IMR-90 (cell line): ENCODE measurements at regions not wholly inside any gene's neighbourhood (a gene's known extent, or its start where the extent isn't known, plus 50 kb on each side); places are given as distances from the start of the nearest gene placed in this dataset.
A peak's percentile ranks its signal among the peaks of the same experiment; 100 is the strongest.

Experiments
- ATAC-seq: fragments of 200-7000 bp; cut with Tn5 transposase; 2 replicates; pipeline ENCODE4 v1.9.1; 2020; ENCODE audit warnings: low read depth, mild to moderate bottlenecking, moderate library complexity
- BruUV-seq: library from RNA; stranded (reverse); fragments of 400-500 nt; replicated peaks from 2 replicates; lab custom pipeline; 2021; lab: Mats Ljungman, UMichigan
- CTCF ChIA-PET: fragments of 300-600 bp; formaldehyde crosslinking; extraction: SDS; loops from one replicate; lab custom pipeline; 2021; ENCODE audit warnings: antibody characterized with exemption; lab: Yijun Ruan, JAX
- POLR2A ChIA-PET: fragments of 300-600 bp; sonication (Branson Sonifier 250); formaldehyde crosslinking; loops from one replicate; lab custom pipeline; 2022; ENCODE audit warnings: antibody characterized with exemption; ENCODE audit not compliant: unreplicated experiment; lab: Charles Lee
- DNase-seq: peaks from one replicate; pipeline ENCODE4 v3.0.0; 2013
- H2AFZ ChIP-seq: replicated peaks from 2 replicates; pipeline ENCODE3; 2013; ENCODE audit warnings: low read length, mild to moderate bottlenecking; ENCODE audit not compliant: poor library complexity
- H2AK5ac ChIP-seq: 2 replicates; pipeline ENCODE4 v1.6.1; 2013; ENCODE audit warnings: low read depth, low read length, inconsistent platforms
- H2AK9ac ChIP-seq: replicated peaks from 2 replicates; pipeline ENCODE3; 2013; ENCODE audit warnings: mild to moderate bottlenecking, low read depth, low read length, moderate library complexity; ENCODE audit not compliant: poor library complexity
- H2BK120ac ChIP-seq: 2 replicates; pipeline ENCODE4 v1.6.1; 2013; ENCODE audit warnings: low read depth, low read length, inconsistent platforms
- H2BK15ac ChIP-seq: 3 replicates; pipeline ENCODE4 v1.6.1; 2013; ENCODE audit warnings: low read depth, low read length, inconsistent platforms
- H2BK20ac ChIP-seq: 2 replicates; pipeline ENCODE4 v1.6.1; 2013; ENCODE audit warnings: low read depth, mild to moderate bottlenecking, inconsistent platforms, low read length, moderate library complexity
- H2BK5ac ChIP-seq: 2 replicates; pipeline ENCODE4 v1.6.1; 2013; ENCODE audit warnings: mild to moderate bottlenecking, low read depth, low read length, inconsistent platforms; ENCODE audit not compliant: poor library complexity, severe bottlenecking
- H3K14ac ChIP-seq: replicated peaks from 2 replicates; pipeline ENCODE4 v1.6.1; 2013; ENCODE audit warnings: low read depth, low read length, inconsistent platforms
- H3K18ac ChIP-seq: 2 replicates; pipeline ENCODE4 v1.6.1; 2013; ENCODE audit warnings: low read depth, low read length, control low read depth
- H3K23ac ChIP-seq: 2 replicates; pipeline ENCODE4 v1.6.1; 2013; ENCODE audit warnings: low read depth, low read length, inconsistent platforms
- H3K27ac ChIP-seq: 2 replicates; pipeline ENCODE4 v1.5.1; 2013; ENCODE audit warnings: mild to moderate bottlenecking, control low read depth, low read length; ENCODE audit not compliant: insufficient read depth
- H3K27me3 ChIP-seq: 2 replicates; pipeline ENCODE4 v1.6.1; 2013; ENCODE audit warnings: low read length; ENCODE audit not compliant: control insufficient read depth, insufficient read depth
- H3K36me3 ChIP-seq: 2 replicates; pipeline ENCODE4 v1.6.1; 2013; ENCODE audit warnings: low read length, mixed read lengths; ENCODE audit not compliant: control insufficient read depth, insufficient read depth
- H3K4ac ChIP-seq: 2 replicates; pipeline ENCODE4 v1.6.1; 2013; ENCODE audit warnings: low read depth, low read length, inconsistent platforms
- H3K4me1 ChIP-seq: 2 replicates; pipeline ENCODE4 v1.6.1; 2013; ENCODE audit warnings: low read length, mixed read lengths; ENCODE audit not compliant: control insufficient read depth, insufficient read depth
- H3K4me2 ChIP-seq: 2 replicates; pipeline ENCODE4 v1.6.1; 2013; ENCODE audit warnings: low read depth, mild to moderate bottlenecking, control low read depth, low read length, moderate library complexity
- H3K4me3 ChIP-seq: 2 replicates; pipeline ENCODE4 v1.5.1; 2013; ENCODE audit warnings: low read depth, mild to moderate bottlenecking, control low read depth, low read length, moderate library complexity; ENCODE audit not compliant: insufficient read depth
- H3K56ac ChIP-seq: 2 replicates; pipeline ENCODE4 v1.6.1; 2013; ENCODE audit warnings: low read length, inconsistent platforms; ENCODE audit not compliant: insufficient read depth; ENCODE audit errors: extremely low read depth
- H3K79me1 ChIP-seq, 2 experiments: 2 replicates each; pipeline ENCODE4 v1.6.1; 2013; ENCODE audit warnings: low read length in 2 of 2, inconsistent platforms in 1 of 2, low read depth in 1 of 2
- H3K9ac ChIP-seq: 2 replicates; pipeline ENCODE4 v1.6.1; 2013; ENCODE audit warnings: low read depth, low read length, control low read depth
- H3K9me1 ChIP-seq: 2 replicates; pipeline ENCODE4 v1.6.1; 2013; ENCODE audit warnings: low read length, inconsistent platforms; ENCODE audit not compliant: insufficient read depth
- H3K9me3 ChIP-seq: 2 replicates; pipeline ENCODE4 v1.6.1; 2013; ENCODE audit warnings: low read length; ENCODE audit not compliant: control insufficient read depth, insufficient read depth
- H4K20me1 ChIP-seq: 2 replicates; pipeline ENCODE4 v1.6.1; 2013; ENCODE audit warnings: low read length, inconsistent platforms; ENCODE audit not compliant: insufficient read depth
- H4K5ac ChIP-seq: 2 replicates; pipeline ENCODE4 v1.6.1; 2013; ENCODE audit warnings: mild to moderate bottlenecking, low read depth, low read length, control low read depth
- H4K8ac ChIP-seq, 2 experiments: 2 replicates each; pipeline ENCODE4 v1.6.1; 2013; ENCODE audit warnings: low read depth in 2 of 2, low read length in 2 of 2, control low read depth in 1 of 2, inconsistent platforms in 1 of 2
- H4K91ac ChIP-seq: 2 replicates; pipeline ENCODE4 v1.6.1; 2013; ENCODE audit warnings: low read depth, low read length, inconsistent platforms; ENCODE audit not compliant: insufficient read depth
- CHD1 ChIP-seq: IDR thresholded peaks from 2 replicates; pipeline ENCODE4 v1.6.1; 2012; ENCODE audit warnings: low read depth, low read length, improper control_type of control experiment
- MAFK ChIP-seq: IDR thresholded peaks from 2 replicates; pipeline ENCODE4 v1.6.1; 2012; ENCODE audit warnings: low read depth, low read length, improper control_type of control experiment
- MAZ ChIP-seq: IDR thresholded peaks from 2 replicates; pipeline ENCODE4 v1.6.1; 2012; ENCODE audit warnings: low read depth, mild to moderate bottlenecking, low read length, improper control_type of control experiment, moderate library complexity, borderline replicate concordance
- MXI1 ChIP-seq: IDR thresholded peaks from 2 replicates; pipeline ENCODE4 v1.6.1; 2012; ENCODE audit warnings: low read depth, mild to moderate bottlenecking, low read length, moderate library complexity, borderline replicate concordance
- RAD21 ChIP-seq: IDR thresholded peaks from 2 replicates; pipeline ENCODE4 v1.6.1; 2012; ENCODE audit warnings: low read length, improper control_type of control experiment
- SMC3 ChIP-seq: fragments of 150-350 bp; IDR thresholded peaks from 2 replicates; pipeline ENCODE4 v1.6.1; 2016; ENCODE audit warnings: low read depth, mild to moderate bottlenecking, antibody characterized with exemption, low read length, moderate library complexity
- WGBS, 2 experiments: methylation state at CpG; one replicate each; pipeline versions ENCODE4 v1.1.5 to v1.1.7; 2013; ENCODE audit warnings: missing lambda C conversion rate in 2 of 2; ENCODE audit not compliant: insufficient read length in 1 of 2; ENCODE audit errors: extremely low coverage in 2 of 2; 5-methylcytosine and 5-hydroxymethylcytosine counted together
- dilution Hi-C: fragments of 300-500 bp; cut with HindIII; formaldehyde crosslinking; loops from one replicate; pipeline ENCODE4 v1.14.3; 2018; ENCODE audit warnings: low sequenced_read_pairs; ENCODE audit not compliant: unreplicated experiment
- in situ Hi-C: fragments of 300-500 bp; cut with MboI; formaldehyde crosslinking; loops from 3 replicates; pipeline ENCODE4 v1.14.3; 2019; ENCODE audit warnings: low sequenced_read_pairs, inconsistent platforms, mixed read lengths
- intact Hi-C: fragments of 100-400 bp; cut with micrococcal nuclease; formaldehyde crosslinking; loops from 2 replicates; pipeline ENCODE4 v1.10.0; 2022
- TF ChIP-seq, protein P1 (sequence below): conservative IDR thresholded peaks from 2 replicates; pipeline ENCODE4 v1.5.1; 2012; ENCODE audit warnings: mild to moderate bottlenecking, low read depth, low read length, improper control_type of control experiment

DNA sequence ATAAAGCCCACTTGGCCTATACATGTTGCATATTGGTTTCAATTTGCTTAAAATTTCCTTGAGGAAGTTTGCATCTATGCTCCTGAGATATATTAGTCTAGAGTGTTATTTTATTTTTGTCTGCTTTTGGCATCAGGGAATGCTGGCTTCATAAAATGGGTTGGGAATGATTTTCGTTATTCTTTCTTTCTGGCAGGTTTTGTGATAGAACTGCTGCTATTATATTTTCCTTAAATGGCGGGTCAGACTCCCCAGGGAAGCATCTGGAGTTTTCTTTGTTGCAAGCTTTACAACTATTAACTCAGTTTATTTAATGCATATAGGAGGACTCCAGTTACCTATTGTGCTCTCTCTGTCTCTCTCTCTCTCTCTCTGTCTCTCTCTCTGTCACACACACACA is 82.0 kb upstream of the WDR17 start:
- no peak overlapping the region for H2BK120ac ChIP-seq
- no TSS peak for BruUV-seq
- no peak for DNase-seq
- no peak overlapping the region for H2BK15ac ChIP-seq
- no peak overlapping the region for H3K14ac ChIP-seq
- no peak overlapping the region for H4K5ac ChIP-seq
- H3K4ac ChIP-seq = no peak overlapping the region
- H3K9me1 ChIP-seq = no peaks in the 10 kb centered on the region
- ChIA-PET POLR2A (no interaction called here), CTCF (no interaction called here)
- H3K4me2 ChIP-seq = no peak overlapping the region
- no peaks in the 10 kb centered on the region for H3K4me1 ChIP-seq
- peak overlapping the region; percentile 50 for H2BK5ac ChIP-seq
- H3K27ac ChIP-seq = no peak overlapping the region
- H3K79me1 ChIP-seq = no peaks in the 10 kb centered on the region
- no CpG with 5 or more reads among the region's 2 CpGs for WGBS, 2 experiments
- H3K9me3 ChIP-seq = no peaks in the 10 kb centered on the region
- no peak overlapping the region for H4K91ac ChIP-seq
- no peak overlapping the region for H3K23ac ChIP-seq
- no peak overlapping the region for H3K18ac ChIP-seq
- TF ChIP-seq SMC3 (no peak), MAFK (no peak), MXI1 (no peak), RAD21 (no peak), MAZ (no peak), CHD1 (no peak)
- TF ChIP-seq, protein P1, sequence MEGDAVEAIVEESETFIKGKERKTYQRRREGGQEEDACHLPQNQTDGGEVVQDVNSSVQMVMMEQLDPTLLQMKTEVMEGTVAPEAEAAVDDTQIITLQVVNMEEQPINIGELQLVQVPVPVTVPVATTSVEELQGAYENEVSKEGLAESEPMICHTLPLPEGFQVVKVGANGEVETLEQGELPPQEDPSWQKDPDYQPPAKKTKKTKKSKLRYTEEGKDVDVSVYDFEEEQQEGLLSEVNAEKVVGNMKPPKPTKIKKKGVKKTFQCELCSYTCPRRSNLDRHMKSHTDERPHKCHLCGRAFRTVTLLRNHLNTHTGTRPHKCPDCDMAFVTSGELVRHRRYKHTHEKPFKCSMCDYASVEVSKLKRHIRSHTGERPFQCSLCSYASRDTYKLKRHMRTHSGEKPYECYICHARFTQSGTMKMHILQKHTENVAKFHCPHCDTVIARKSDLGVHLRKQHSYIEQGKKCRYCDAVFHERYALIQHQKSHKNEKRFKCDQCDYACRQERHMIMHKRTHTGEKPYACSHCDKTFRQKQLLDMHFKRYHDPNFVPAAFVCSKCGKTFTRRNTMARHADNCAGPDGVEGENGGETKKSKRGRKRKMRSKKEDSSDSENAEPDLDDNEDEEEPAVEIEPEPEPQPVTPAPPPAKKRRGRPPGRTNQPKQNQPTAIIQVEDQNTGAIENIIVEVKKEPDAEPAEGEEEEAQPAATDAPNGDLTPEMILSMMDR = no peak
- no peaks in the 10 kb centered on the region for H4K20me1 ChIP-seq
- H2AFZ ChIP-seq = no peak overlapping the region
- no peak overlapping the region for H4K8ac ChIP-seq
- no peak overlapping the region for H2AK5ac ChIP-seq
- H3K9ac ChIP-seq = no peak overlapping the region
- no peaks in the 10 kb centered on the region for H3K27me3 ChIP-seq
- intact Hi-C loops = no loop called here
- in situ Hi-C loops = no loop called here
- no peak for ATAC-seq
- H2AK9ac ChIP-seq = no peak overlapping the region
- no peak overlapping the region for H3K4me3 ChIP-seq
- H2BK20ac ChIP-seq = no peak overlapping the region
- no peak overlapping the region for H3K56ac ChIP-seq
- dilution Hi-C loops = no loop called here
- no peaks in the 10 kb centered on the region for H3K36me3 ChIP-seq
